ENCODE measurements at regions not wholly inside any gene's neighbourhood (a gene's known extent, or its start where the extent isn't known, plus 50 kb on each side); places are given as distances from the start of the nearest gene placed in this dataset.
"Not testable (repeated sequence)": the region's sequence is repeated elsewhere in the genome, so short reads cannot be mapped to it uniquely, and the experiment has no call there.

DNA sequence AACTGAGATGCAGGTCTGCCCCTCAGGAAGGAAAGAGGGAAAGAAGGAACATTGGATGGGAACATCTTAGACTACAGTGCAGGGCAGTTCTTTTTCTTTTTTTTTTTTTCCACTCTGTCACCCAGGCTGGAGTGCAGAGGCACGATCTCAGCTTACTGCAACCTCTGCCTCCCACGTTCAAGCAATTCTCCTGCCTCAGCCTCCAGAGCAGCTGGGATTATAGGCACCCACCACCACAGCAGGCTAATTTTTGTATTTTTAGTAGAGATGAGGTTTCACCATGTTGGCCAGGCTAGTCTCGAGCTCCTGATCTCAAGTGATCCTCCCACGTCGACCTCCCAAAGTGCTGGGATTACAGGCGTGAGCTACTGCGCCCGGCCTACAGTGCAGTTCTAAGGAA lies 204.6 kb downstream of the SHQ1 start:
- TF ChIP-seq POLR2AphosphoS5 (IDR thresholded peaks at IDR 0.05; ENCODE audit: low read depth); EZH2 (IDR thresholded peaks at IDR 0.05; ENCODE audit: low read depth, unreplicated experiment); EZH2phosphoT487 (IDR thresholded peaks at IDR 0.05; ENCODE audit: unreplicated experiment); ZNF331 (CRISPR knock-in tag; IDR thresholded peaks at IDR 0.05; ENCODE audit: low read depth); JUNB (IDR thresholded peaks at IDR 0.05; ENCODE audit: unreplicated experiment): not testable (repeated sequence)
- TF ChIP-seq, protein P1, sequence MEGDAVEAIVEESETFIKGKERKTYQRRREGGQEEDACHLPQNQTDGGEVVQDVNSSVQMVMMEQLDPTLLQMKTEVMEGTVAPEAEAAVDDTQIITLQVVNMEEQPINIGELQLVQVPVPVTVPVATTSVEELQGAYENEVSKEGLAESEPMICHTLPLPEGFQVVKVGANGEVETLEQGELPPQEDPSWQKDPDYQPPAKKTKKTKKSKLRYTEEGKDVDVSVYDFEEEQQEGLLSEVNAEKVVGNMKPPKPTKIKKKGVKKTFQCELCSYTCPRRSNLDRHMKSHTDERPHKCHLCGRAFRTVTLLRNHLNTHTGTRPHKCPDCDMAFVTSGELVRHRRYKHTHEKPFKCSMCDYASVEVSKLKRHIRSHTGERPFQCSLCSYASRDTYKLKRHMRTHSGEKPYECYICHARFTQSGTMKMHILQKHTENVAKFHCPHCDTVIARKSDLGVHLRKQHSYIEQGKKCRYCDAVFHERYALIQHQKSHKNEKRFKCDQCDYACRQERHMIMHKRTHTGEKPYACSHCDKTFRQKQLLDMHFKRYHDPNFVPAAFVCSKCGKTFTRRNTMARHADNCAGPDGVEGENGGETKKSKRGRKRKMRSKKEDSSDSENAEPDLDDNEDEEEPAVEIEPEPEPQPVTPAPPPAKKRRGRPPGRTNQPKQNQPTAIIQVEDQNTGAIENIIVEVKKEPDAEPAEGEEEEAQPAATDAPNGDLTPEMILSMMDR (conservative IDR thresholded peaks at IDR 0.05; ENCODE audit: low read depth in 2 of 2): not testable (repeated sequence)
- TF ChIP-seq, protein P2, sequence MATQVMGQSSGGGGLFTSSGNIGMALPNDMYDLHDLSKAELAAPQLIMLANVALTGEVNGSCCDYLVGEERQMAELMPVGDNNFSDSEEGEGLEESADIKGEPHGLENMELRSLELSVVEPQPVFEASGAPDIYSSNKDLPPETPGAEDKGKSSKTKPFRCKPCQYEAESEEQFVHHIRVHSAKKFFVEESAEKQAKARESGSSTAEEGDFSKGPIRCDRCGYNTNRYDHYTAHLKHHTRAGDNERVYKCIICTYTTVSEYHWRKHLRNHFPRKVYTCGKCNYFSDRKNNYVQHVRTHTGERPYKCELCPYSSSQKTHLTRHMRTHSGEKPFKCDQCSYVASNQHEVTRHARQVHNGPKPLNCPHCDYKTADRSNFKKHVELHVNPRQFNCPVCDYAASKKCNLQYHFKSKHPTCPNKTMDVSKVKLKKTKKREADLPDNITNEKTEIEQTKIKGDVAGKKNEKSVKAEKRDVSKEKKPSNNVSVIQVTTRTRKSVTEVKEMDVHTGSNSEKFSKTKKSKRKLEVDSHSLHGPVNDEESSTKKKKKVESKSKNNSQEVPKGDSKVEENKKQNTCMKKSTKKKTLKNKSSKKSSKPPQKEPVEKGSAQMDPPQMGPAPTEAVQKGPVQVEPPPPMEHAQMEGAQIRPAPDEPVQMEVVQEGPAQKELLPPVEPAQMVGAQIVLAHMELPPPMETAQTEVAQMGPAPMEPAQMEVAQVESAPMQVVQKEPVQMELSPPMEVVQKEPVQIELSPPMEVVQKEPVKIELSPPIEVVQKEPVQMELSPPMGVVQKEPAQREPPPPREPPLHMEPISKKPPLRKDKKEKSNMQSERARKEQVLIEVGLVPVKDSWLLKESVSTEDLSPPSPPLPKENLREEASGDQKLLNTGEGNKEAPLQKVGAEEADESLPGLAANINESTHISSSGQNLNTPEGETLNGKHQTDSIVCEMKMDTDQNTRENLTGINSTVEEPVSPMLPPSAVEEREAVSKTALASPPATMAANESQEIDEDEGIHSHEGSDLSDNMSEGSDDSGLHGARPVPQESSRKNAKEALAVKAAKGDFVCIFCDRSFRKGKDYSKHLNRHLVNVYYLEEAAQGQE (IDR thresholded peaks at IDR 0.05; ENCODE audit: unreplicated experiment): not testable (repeated sequence)
- TF ChIP-seq, protein P3, sequence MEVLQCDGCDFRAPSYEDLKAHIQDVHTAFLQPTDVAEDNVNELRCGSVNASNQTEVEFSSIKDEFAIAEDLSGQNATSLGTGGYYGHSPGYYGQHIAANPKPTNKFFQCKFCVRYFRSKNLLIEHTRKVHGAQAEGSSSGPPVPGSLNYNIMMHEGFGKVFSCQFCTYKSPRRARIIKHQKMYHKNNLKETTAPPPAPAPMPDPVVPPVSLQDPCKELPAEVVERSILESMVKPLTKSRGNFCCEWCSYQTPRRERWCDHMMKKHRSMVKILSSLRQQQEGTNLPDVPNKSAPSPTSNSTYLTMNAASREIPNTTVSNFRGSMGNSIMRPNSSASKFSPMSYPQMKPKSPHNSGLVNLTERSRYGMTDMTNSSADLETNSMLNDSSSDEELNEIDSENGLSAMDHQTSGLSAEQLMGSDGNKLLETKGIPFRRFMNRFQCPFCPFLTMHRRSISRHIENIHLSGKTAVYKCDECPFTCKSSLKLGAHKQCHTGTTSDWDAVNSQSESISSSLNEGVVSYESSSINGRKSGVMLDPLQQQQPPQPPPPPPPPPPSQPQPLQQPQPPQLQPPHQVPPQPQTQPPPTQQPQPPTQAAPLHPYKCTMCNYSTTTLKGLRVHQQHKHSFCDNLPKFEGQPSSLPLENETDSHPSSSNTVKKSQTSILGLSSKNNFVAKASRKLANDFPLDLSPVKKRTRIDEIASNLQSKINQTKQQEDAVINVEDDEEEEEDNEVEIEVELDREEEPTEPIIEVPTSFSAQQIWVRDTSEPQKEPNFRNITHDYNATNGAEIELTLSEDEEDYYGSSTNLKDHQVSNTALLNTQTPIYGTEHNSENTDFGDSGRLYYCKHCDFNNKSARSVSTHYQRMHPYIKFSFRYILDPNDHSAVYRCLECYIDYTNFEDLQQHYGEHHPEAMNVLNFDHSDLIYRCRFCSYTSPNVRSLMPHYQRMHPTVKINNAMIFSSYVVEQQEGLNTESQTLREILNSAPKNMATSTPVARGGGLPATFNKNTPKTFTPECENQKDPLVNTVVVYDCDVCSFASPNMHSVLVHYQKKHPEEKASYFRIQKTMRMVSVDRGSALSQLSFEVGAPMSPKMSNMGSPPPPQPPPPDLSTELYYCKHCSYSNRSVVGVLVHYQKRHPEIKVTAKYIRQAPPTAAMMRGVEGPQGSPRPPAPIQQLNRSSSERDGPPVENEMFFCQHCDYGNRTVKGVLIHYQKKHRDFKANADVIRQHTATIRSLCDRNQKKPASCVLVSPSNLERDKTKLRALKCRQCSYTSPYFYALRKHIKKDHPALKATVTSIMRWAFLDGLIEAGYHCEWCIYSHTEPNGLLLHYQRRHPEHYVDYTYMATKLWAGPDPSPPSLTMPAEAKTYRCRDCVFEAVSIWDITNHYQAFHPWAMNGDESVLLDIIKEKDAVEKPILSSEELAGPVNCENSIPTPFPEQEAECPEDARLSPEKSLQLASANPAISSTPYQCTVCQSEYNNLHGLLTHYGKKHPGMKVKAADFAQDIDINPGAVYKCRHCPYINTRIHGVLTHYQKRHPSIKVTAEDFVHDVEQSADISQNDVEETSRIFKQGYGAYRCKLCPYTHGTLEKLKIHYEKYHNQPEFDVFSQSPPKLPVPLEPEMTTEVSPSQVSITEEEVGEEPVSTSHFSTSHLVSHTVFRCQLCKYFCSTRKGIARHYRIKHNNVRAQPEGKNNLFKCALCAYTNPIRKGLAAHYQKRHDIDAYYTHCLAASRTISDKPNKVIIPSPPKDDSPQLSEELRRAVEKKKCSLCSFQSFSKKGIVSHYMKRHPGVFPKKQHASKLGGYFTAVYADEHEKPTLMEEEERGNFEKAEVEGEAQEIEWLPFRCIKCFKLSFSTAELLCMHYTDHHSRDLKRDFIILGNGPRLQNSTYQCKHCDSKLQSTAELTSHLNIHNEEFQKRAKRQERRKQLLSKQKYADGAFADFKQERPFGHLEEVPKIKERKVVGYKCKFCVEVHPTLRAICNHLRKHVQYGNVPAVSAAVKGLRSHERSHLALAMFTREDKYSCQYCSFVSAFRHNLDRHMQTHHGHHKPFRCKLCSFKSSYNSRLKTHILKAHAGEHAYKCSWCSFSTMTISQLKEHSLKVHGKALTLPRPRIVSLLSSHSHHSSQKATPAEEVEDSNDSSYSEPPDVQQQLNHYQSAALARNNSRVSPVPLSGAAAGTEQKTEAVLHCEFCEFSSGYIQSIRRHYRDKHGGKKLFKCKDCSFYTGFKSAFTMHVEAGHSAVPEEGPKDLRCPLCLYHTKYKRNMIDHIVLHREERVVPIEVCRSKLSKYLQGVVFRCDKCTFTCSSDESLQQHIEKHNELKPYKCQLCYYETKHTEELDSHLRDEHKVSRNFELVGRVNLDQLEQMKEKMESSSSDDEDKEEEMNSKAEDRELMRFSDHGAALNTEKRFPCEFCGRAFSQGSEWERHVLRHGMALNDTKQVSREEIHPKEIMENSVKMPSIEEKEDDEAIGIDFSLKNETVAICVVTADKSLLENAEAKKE (CRISPR knock-in tag; IDR thresholded peaks at IDR 0.05): not testable (repeated sequence)
